HG02798 (cell line): ENCODE measurements at regions not wholly inside any gene's neighbourhood (a gene's known extent, or its start where the extent isn't known, plus 50 kb on each side); places are given as distances from the start of the nearest gene placed in this dataset.
"Not testable (repeated sequence)": the region's sequence is repeated elsewhere in the genome, so short reads cannot be mapped to it uniquely, and the experiment has no call there.

Experiments used
- ATAC-seq: cut with Tn5 transposase; IDR thresholded peaks from one replicate; pipeline ENCODE4 v1.9.1; 2021; ENCODE audit warnings: mild to moderate bottlenecking; ENCODE audit not compliant: unreplicated experiment, poor library complexity

DNA sequence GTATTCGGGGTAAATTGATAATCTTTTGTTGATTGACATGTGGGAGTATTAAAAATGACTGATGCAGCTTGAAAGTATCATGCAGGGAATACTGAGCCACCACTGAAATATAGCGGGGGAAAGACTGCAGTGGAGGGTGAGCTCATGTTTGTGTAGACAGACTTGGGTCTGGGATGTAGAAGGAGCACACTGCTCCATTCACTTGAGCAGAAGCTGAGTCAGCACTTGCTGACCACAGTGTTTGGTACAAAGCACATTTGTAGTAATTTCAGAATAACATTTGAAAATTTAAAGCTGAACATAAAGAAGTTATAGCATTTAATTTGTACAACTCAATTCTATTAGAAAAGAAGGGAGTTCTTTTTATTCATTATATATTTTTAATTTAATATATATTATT is 304.3 kb upstream of the PRICKLE1 start:
- ATAC-seq: no peak

DNA sequence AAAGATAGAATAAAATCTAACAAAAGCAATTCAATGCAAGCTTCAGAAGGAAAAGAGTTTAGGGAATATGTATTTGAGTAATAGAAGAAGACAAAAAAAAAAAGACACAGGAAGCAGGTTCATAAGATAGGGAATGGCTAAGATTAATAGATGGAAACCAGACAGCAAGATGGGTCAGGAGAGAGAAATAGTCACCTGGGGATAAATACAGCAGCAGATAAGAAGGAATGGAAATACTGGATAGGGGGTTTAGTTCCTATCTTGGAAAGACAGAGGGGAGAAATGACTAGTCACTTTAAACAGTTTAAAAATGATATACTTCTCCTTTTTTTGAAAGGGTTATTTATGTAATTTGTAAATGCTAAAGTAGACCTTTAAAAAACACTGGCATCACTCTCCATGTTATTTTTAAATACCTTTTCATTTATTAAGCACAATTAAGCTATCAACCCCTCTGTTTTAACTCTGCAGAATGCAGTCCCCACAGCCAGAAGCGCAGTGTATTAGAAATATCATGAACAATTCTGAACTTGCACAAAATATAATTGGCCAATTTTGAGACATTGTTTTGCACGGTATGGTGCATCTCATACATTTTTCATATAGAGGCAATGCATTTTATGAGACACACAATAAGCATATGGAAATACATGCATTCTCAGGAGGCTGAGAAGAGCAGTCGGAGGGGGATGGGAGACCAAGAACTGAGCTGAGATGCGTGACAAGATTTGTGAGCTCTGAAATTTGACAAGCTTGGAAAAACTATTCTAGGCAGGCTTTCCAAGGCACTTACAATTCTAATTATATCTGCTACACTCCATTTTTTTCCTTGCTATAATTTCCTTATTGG is 303.4 kb upstream of the PRICKLE1 start:
- ATAC-seq: no peak

DNA sequence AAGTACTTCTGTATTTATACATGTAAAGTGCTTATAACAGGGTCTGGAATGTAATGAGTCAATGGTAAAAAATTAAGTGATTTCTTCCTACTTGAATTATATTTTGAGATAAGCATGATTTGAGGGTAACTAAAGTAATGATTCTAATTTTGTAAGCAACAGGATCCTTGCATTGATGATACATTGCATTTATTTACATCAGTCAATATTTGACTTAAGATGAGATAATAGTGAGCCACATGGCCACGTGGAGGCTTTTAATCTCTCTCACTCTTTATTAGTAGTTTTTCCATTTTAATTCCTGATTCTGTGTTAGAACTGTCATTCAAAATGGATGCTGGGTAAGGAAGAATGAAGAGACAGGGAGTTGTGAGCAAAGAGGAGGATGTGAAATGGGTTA is 298.1 kb upstream of the PRICKLE1 start:
- ATAC-seq: no peak

- no peak for ATAC-seq
Observed at GRCh38 chr12:42886160-42886559, 296.6 kb upstream of the PRICKLE1 start.

DNA sequence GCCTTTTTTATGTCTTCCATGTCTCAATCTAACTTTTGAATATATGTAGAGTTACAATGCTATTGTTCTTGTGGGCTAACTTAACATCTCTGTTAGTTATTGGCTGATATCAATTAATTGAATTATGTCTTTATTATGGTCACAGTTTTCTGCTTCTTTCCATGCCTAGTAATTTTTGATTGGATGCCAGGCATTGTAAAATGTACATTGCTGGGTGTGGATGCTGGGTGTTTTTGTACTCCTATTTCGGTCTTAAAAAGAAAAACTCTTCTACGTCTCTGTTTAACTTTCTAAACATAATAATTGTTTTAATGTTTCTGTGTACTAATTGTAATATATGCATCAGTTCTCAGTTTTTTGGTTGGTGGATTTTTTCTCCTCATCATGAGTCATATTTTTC is 296.1 kb upstream of the PRICKLE1 start:
- ATAC-seq: no peak

- no peak for ATAC-seq
Observed at GRCh38 chr12:42884116-42884515, 294.6 kb upstream of the PRICKLE1 start.

DNA sequence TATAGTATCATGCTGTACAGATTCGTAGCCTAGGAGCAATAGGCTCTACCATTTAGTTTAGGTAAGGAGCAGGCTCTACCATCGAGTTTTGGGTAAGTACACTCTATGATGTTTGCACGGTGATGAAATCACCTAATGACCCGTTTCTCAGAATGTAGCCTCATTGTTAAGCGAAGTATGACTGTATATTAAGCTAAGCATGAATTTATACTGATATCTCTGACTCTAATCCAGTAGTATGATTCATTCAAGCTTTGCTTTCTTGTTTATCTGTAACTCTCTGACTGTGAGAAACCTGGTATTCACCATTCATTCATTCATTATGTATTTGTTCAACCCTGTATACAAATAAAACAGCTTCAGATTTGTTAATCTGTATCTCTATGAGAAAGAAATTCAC is 283.9 kb upstream of the PRICKLE1 start:
- no peak for ATAC-seq

GRCh38 chr12:42871816-42872215 is 282.3 kb upstream of the PRICKLE1 start:
- no peak for ATAC-seq

DNA sequence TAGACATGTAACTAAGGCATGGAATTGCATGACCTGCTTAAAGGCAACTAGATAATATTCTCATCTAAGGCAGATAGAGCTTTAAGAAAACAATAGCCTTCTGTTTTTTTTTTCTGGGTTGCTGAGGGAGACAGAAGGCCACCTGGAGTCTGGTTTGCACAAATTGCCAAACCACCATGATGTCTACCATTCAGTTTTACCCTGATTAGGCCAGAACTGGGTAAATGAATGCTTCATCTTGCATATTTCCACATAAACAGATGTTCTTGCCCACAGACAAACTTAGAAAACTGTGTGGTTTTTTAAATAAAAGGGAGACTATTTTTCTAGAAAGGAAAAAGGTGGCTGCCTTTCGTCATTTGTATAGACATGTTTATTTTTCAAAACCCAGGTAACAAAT is 278.7 kb upstream of the PRICKLE1 start:
- ATAC-seq: no peak

GRCh38 chr12:42865282-42865681 is 275.7 kb upstream of the PRICKLE1 start:
- no peak for ATAC-seq

DNA sequence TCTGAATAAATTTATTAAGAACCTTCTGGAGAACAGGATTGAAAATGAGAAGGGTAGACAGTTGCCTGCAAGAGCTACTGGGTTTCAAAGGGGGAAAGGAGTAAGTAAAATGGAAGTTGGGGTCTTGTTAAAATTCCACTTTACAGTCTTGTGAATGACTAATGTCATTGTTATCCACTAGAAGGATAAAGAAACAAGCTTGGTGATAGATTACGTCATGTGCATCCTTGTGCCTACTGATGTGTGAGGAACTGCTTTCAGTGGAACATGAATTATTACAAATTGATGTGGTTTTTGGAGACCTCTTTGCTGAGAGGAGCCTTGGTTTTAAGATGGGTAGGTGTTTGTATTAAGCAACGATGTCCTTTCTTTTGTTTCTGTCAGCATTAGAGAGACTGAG is 272.5 kb upstream of the PRICKLE1 start:
- no peak for ATAC-seq

- ATAC-seq: not testable (repeated sequence)
Observed at GRCh38 chr12:42860331-42860730, 270.8 kb upstream of the PRICKLE1 start.

GRCh38 chr12:42859612-42860011 is 270.1 kb upstream of the PRICKLE1 start:
- ATAC-seq: no peak

GRCh38 chr12:42857106-42857505 is 267.6 kb upstream of the PRICKLE1 start:
- no peak for ATAC-seq

- ATAC-seq: no peak
Observed at GRCh38 chr12:42855362-42855950, 265.9 kb upstream of the PRICKLE1 start.

DNA sequence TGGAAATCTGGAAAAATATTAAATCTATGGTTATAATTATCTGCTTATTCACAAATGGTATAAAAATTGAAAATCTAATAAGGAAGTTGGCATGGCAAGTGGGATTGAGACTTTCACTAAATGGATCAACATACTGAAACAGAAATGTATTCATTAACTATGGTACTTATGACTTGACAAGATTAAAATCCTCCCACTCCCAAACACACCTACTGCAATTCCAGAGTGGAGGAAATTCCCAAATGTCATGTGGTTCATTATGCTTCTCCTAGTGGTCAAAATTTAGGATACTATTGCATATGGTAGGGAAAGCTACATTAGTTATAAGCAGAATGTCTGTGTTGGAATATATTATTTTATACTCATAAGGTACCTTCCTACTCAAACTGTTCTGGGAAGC is 265.3 kb upstream of the PRICKLE1 start:
- no peak for ATAC-seq

DNA sequence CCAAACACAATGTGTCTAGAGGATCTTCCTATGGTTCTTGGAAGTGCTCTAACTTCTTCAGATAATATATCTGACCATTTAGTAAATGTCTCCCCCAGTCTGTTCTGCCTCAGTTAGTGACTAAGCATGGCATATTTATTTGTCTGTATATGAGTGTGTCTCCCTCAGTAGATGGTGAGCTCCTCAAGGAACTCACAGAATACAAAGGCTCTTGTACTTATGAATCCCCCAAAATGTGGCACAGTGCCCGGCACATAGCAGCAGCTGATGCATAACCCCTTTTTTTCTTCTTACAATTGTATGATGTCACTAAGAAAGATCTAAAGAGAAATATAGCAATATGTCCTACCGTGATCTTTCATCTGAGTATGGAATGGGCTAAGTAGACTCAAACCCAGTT is 264.7 kb upstream of the PRICKLE1 start:
- no peak for ATAC-seq

DNA sequence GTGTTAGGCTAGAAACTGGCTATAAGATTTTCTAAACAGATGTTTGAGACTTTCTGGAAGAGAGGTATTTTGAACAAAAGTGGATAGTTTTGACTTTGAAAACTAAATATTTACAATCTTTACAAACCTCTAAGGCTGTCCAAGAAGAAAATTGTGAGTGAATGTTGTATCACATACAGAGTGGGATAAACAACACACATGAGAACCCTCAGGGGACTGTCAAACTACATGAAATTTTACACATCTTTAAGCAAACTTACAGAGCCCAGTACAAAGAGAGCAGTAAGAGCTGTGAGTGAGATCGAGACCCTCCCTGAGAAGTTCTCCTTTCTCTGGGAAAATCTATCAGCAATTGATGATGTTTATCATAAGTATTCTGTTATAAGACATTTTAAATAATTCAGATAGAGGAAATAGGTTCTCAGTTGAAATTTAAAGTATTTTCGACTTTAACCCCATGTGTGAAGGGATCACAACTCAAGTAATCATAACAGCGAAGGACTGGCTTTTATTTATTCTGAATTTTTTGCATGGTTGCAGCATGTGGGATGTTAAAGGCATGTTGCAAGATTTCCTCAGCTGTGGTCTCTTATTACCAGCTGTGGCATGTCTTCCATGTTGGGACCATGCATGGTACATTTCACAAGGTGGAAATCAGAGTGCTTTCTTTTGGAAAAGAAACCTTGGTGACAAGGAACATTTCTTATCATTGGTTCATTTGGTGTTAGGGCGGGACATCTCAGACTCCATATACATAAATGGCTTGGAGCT is 264.0 kb upstream of the PRICKLE1 start:
- no peak for ATAC-seq

DNA sequence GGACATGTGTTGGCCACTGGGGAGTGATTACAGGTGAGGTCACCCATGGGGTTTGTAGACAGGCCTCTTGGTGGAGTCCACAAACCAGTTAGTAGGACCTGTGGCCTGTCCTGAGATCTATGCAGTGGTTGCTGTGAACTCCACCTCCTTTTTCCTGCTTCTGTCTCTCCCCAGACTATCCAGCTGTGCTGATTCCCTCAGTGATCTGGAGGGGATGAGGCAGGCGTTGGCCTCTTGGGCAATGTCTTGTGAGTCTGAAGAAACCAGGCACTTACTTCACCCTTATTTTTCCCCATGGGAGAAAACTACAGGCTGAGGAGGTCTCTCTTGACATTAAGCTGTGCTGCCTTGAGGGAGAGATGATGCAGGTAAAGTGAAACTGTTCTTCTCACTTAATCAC is 257.2 kb upstream of the PRICKLE1 start:
- no peak for ATAC-seq

GRCh38 chr12:42834062-42834461 is 244.5 kb upstream of the PRICKLE1 start:
- no peak for ATAC-seq

GRCh38 chr12:42828836-42829235 is 239.3 kb upstream of the PRICKLE1 start:
- ATAC-seq: no peak
